ENCODE measurements at regions not wholly inside any gene's neighbourhood (a gene's known extent, or its start where the extent isn't known, plus 50 kb on each side); places are given as distances from the start of the nearest gene placed in this dataset.

DNA sequence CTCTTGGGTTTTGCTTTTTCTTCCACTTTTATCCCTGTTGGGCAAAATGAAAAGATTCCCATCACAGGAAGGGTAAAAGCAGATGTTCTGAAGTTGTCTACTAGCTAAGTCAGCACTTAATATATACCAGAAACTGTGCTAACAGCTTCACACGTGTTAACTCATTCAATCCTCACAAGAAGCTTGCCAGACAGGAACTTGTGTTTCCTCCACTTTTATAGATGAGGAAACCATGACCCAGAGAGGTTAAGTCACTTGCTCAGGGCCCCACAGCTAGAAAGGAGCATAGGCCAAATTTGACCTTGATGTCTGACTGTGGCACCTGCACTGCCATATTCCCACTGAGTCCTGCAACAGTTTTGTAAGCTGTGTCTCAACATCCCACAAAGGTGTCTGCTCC lies 76.8 kb upstream of the EPC2 start:
- no peak for TF ChIP-seq CTCF (IDR thresholded peaks at IDR 0.05; ENCODE audit: insufficient read depth, low read depth, low read length)
- H3K4me3 ChIP-seq (ENCODE audit: low read depth, low read length): no peak overlapping the region
- DNase-seq (ENCODE audit: low read depth): no peak

DNA sequence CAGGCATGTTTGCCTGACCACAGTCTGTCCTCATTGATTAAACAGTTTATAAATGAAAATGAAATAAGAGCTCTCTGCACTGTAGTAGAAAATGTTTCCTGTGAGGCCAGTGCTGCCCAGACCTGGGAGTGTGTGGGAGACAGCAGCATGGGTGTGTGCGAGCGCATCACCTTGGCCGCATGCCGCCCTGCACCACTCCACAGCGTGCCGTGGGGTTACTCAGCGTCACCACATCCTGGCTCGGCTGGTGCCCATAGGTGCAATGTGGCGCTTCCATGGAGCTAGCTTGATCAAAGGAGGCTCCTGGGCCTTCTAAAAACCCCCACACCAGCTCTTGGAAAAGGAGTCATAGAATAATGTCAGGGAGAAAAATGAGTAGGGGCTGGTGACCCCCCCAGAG lies 76.0 kb upstream of the EPC2 start:
- no peak for TF ChIP-seq CTCF (IDR thresholded peaks at IDR 0.05; ENCODE audit: insufficient read depth, low read depth, low read length)
- DNase-seq (ENCODE audit: low read depth): no peak
- H3K4me3 ChIP-seq (ENCODE audit: low read depth, low read length): no peak overlapping the region

DNA sequence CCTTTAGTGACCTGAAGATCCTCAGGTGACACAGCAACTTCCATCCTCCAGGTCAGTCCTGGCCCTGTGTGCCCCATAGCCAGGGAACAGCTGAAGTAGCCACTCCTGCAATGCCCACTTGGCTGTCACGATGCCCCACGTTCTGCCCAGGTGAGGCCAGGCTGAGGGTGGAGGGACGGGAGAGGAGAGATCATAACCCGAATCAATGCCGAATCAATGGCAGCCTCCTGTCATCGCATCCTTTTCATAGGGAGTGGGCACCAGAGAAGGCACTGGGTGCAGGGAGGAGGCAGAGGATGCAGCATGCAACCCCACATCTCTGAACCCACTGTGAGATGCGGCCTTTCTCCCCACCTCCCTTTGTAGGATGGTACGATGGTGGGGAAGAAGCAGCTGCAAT lies 75.3 kb upstream of the EPC2 start:
- H3K4me3 ChIP-seq (ENCODE audit: low read depth, low read length): no peak overlapping the region
- TF ChIP-seq CTCF (IDR thresholded peaks at IDR 0.05; ENCODE audit: insufficient read depth, low read depth, low read length): no peak
- no peak for DNase-seq (ENCODE audit: low read depth)

GRCh38 chr2:148570989-148571388 lies 73.6 kb upstream of the EPC2 start:
- TF ChIP-seq CTCF (IDR thresholded peaks at IDR 0.05; ENCODE audit: insufficient read depth, low read depth, low read length): no peak
- DNase-seq (ENCODE audit: low read depth): no peak
- H3K4me3 ChIP-seq (ENCODE audit: low read depth, low read length): no peak overlapping the region

DNA sequence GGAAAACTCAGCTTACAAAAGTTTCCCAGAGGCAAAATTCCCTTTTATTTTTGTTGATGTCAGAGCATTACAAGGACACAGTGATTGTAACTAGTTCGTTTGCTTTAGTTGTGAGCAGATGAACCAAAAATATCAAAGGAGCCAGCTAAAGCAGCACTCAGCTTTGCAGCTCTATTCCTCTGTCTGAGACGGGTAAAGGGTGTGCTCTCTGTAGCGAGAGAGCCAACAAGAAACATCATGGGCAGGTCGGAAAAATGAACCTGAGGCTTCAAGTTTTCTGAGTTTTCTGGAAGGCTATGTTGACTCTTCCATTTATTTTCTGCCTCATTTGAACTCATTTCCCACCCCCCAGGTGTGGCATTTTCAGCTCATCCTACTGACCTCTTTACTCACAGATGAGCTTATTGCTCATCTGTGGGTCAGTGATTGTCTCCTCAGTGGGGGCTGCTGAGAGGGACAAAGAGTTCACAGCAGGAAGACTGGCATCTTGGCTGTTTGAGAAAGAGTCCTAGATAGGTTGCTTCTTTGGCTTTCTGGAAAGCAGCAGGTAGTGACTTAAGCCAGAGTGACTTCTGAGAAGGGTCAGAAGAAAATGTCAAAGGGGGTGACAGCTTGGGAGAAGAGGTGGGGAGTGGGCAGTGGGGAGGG lies 66.6 kb upstream of the EPC2 start:
- no peak for DNase-seq (ENCODE audit: low read depth)
- no peak for TF ChIP-seq CTCF (IDR thresholded peaks at IDR 0.05; ENCODE audit: insufficient read depth, low read depth, low read length)
- H3K4me3 ChIP-seq (ENCODE audit: low read depth, low read length): no peak overlapping the region

- no peak for TF ChIP-seq CTCF (IDR thresholded peaks at IDR 0.05; ENCODE audit: insufficient read depth, low read depth, low read length)
- H3K4me3 ChIP-seq (ENCODE audit: low read depth, low read length): no peak overlapping the region
- DNase-seq (ENCODE audit: low read depth): no peak
Observed at GRCh38 chr2:148578493-148578884, 66.1 kb upstream of the EPC2 start.

Data from fibroblast of villous mesenchyme (primary cell).